HCT116 (cell line): ENCODE measurements at regions not wholly inside any gene's neighbourhood (a gene's known extent, or its start where the extent isn't known, plus 50 kb on each side); places are given as distances from the start of the nearest gene placed in this dataset.

Experiments
- ATAC-seq: fragments of 200-7000 bp; cut with Tn5 transposase; 2 replicates; pipeline ENCODE4 v1.9.1; 2020; ENCODE audit warnings: mild to moderate bottlenecking, moderate library complexity
- BruUV-seq: library from RNA; stranded (reverse); fragments of 400-500 nt; replicated peaks from 2 replicates; lab custom pipeline; 2021; lab: Mats Ljungman, UMichigan
- CTCF ChIA-PET: fragments of 300-600 bp; sonication (Branson Sonifier 250); formaldehyde crosslinking; loops from one replicate; lab custom pipeline; 2021; ENCODE audit warnings: antibody characterized with exemption; lab: Charles Lee
- POLR2A ChIA-PET: fragments of 300-600, 350-600 bp; sonication (Branson Sonifier 250); formaldehyde crosslinking; loops from one replicate; lab custom pipeline; 2021; ENCODE audit warnings: antibody characterized with exemption; lab: Charles Lee
- RAD21 ChIA-PET, 2 experiments: fragments of 300-600 bp; sonication (Branson Sonifier 250); formaldehyde crosslinking; loops; one replicate each; lab custom pipeline; 2023; ENCODE audit warnings: low total read pairs in 2 of 2; ENCODE audit not compliant: uncharacterized antibody in 2 of 2, unreplicated experiment in 2 of 2, low non-redundant PET in 1 of 2; lab: Charles Lee
- DNase-seq: peaks from one replicate; pipeline ENCODE4 v3.0.0-alpha.2; 2010; ENCODE audit warnings: low read depth, low spot score
- H2AFZ ChIP-seq: fragments of 200-600 bp; shearing (Covaris generic), sonication (generic); 2 replicates; pipeline ENCODE4 v1.6.1; 2017; ENCODE audit warnings: low read depth, mixed run types, mixed read lengths, antibody characterized with exemption, low read length; ENCODE audit not compliant: poor library complexity, severe bottlenecking
- H3K27ac ChIP-seq: 2 replicates; pipeline ENCODE4 v1.5.1; 2012; ENCODE audit warnings: low read depth, low read length
- H3K27me3 ChIP-seq: fragments of 200-600 bp; sonication (generic); 2 replicates; pipeline ENCODE4 v1.6.1; 2016; ENCODE audit warnings: mixed run types, low read length, mixed read lengths; ENCODE audit not compliant: insufficient read depth
- H3K36me3 ChIP-seq, 2 experiments: fragments of 200-500 bp in 1 of 2; fragments of 200-600 bp in 1 of 2; sonication (Bioruptor generic) in 1 of 2; sonication (generic) in 1 of 2; 2 replicates each; pipeline versions ENCODE4 v1.5.1 to v1.6.1; 2014 to 2016; ENCODE audit warnings: low read length in 2 of 2, inconsistent platforms in 1 of 2, mixed read lengths in 1 of 2, mixed run types in 1 of 2; ENCODE audit not compliant: insufficient read depth in 2 of 2, control insufficient read depth in 1 of 2
- H3K4me1 ChIP-seq, 2 experiments: fragments of 200-600 bp in 1 of 2; sonication (generic) in 1 of 2; 2 replicates each; pipeline versions ENCODE4 v1.5.1 to v1.6.1; 2012 to 2017; ENCODE audit warnings: low read length in 2 of 2, inconsistent platforms in 1 of 2, mild to moderate bottlenecking in 1 of 2, mixed read lengths in 1 of 2, mixed run types in 1 of 2, moderate library complexity in 1 of 2; ENCODE audit not compliant: insufficient read depth in 2 of 2, control insufficient read depth in 1 of 2
- H3K4me2 ChIP-seq: fragments of 200-600 bp; sonication (generic); 2 replicates; pipeline ENCODE4 v1.6.1; 2017; ENCODE audit warnings: mixed run types, low read length, mixed read lengths
- H3K4me3 ChIP-seq, 2 experiments: fragments of 200-600 bp in 1 of 2; sonication (generic) in 1 of 2; replicated peaks in 1 of 2; 2 replicates each; pipeline ENCODE4 v1.5.1; 2011 to 2016; ENCODE audit warnings: low read length in 2 of 2, control low read depth in 1 of 2, low read depth in 1 of 2, mild to moderate bottlenecking in 1 of 2, mixed read lengths in 1 of 2, mixed run types in 1 of 2
- H3K79me2 ChIP-seq: fragments of 200-600 bp; sonication (generic); 2 replicates; pipeline ENCODE4 v1.6.1; 2017; ENCODE audit warnings: mild to moderate bottlenecking, mixed run types, low read length, moderate library complexity, mixed read lengths; ENCODE audit not compliant: insufficient read depth
- H3K9ac ChIP-seq: fragments of 200-600 bp; sonication (generic); 2 replicates; pipeline ENCODE4 v1.6.1; 2016; ENCODE audit warnings: low read length, mixed read lengths
- H3K9me2 ChIP-seq: fragments of 200-600 bp; sonication (generic), shearing (Covaris generic); 2 replicates; pipeline ENCODE4 v1.6.1; 2017; ENCODE audit warnings: mixed run types, mild to moderate bottlenecking, moderate library complexity; ENCODE audit not compliant: insufficient read depth
- H3K9me3 ChIP-seq, 2 experiments: fragments of 200-500 bp in 1 of 2; fragments of 200-600 bp in 1 of 2; sonication (Bioruptor generic) in 1 of 2; sonication (generic) in 1 of 2; 2 replicates each; pipeline ENCODE4 v1.6.1; 2014 to 2017; ENCODE audit warnings: low read length in 2 of 2, mixed read lengths in 2 of 2, inconsistent platforms in 1 of 2, low read depth in 1 of 2, mild to moderate bottlenecking in 1 of 2, mixed run types in 1 of 2, moderate library complexity in 1 of 2; ENCODE audit not compliant: control insufficient read depth in 1 of 2, insufficient read depth in 1 of 2
- H4K20me1 ChIP-seq: fragments of 200-600 bp; sonication (generic), shearing (Covaris generic); 2 replicates; pipeline ENCODE4 v1.6.1; 2017; ENCODE audit warnings: mixed run types, mild to moderate bottlenecking, moderate library complexity; ENCODE audit not compliant: insufficient read depth
- ATF3 ChIP-seq: IDR thresholded peaks from 2 replicates; pipeline ENCODE4 v1.6.1; 2012
- EGR1 ChIP-seq: IDR thresholded peaks from 2 replicates; pipeline ENCODE4 v1.6.1; 2012; ENCODE audit warnings: low read depth
- EZH2phosphoT487 ChIP-seq: fragments of 200-600 bp; IDR thresholded peaks from 2 replicates; pipeline ENCODE4 v1.6.1; 2018; ENCODE audit warnings: antibody characterized with exemption, borderline replicate concordance
- FOSL1 ChIP-seq: IDR thresholded peaks from 2 replicates; pipeline ENCODE4 v1.6.1; 2012; ENCODE audit warnings: low read depth
- JUND ChIP-seq: IDR thresholded peaks from 2 replicates; pipeline ENCODE4 v1.6.1; 2012
- POLR2A ChIP-seq: IDR thresholded peaks from 2 replicates; pipeline ENCODE4 v1.7.0; 2011; ENCODE audit warnings: borderline replicate concordance; ENCODE audit not compliant: insufficient read depth, insufficient read length; ENCODE audit errors: extremely low read depth
- POLR2AphosphoS5 ChIP-seq: IDR thresholded peaks from 2 replicates; pipeline ENCODE4 v1.6.1; 2011; ENCODE audit warnings: mild to moderate bottlenecking, low read depth, low read length, moderate library complexity
- SIN3A ChIP-seq: IDR thresholded peaks from 2 replicates; pipeline ENCODE4 v1.6.1; 2012; ENCODE audit warnings: low read depth
- SP1 ChIP-seq: IDR thresholded peaks from 2 replicates; pipeline ENCODE4 v1.6.1; 2012; ENCODE audit warnings: low read depth
- SRF ChIP-seq: IDR thresholded peaks from 2 replicates; pipeline ENCODE4 v1.6.1; 2012; ENCODE audit warnings: low read depth
- TCF7L2 ChIP-seq: IDR thresholded peaks from 2 replicates; pipeline ENCODE4 v1.7.0; 2011; ENCODE audit warnings: borderline replicate concordance, inconsistent platforms; ENCODE audit not compliant: insufficient read depth, insufficient read length; ENCODE audit errors: extremely low read depth
- YY1 ChIP-seq: IDR thresholded peaks from 2 replicates; pipeline ENCODE4 v1.6.1; 2011; ENCODE audit warnings: low read length, low read depth, moderate library complexity, mild to moderate bottlenecking; ENCODE audit not compliant: insufficient replicate concordance; ENCODE audit errors: extremely low read depth
- ZFX ChIP-seq: fragments of 450-650 bp; IDR thresholded peaks from 2 replicates; pipeline ENCODE4 v1.6.1; 2017
- intact Hi-C: fragments of 100-400 bp; cut with micrococcal nuclease; formaldehyde crosslinking; loops from 2 replicates; pipeline ENCODE4 v1.10.0; 2022

GRCh38 chr12:90896821-90897220 lies 58.2 kb downstream of the CCER1 start:
- no TSS peak for BruUV-seq
- Histone ChIP-seq H3K4me3 (no peak overlapping the region), H3K79me2 (no peaks in the 10 kb centered on the region), H3K4me1 (peaks cover 0 to 11% of the 10 kb centered on the region in 2 experiments; a peak in 2 of 4 replicates), H3K27me3 (no peaks in the 10 kb centered on the region), H3K4me2 (peak overlapping the region; percentile 32; the same call in 1 of the 2 replicates), H4K20me1 (no peaks in the 10 kb centered on the region), H3K9me2 (0 out of 2 replicates have a peak, but pooled peaks cover 4% of the 10 kb centered on the region), H3K9me3 (no peaks in the 10 kb centered on the region), H3K27ac (no peak overlapping the region), H3K9ac (no peak overlapping the region), H3K36me3 (no peaks in the 10 kb centered on the region), H2AFZ (no peak overlapping the region)
- CTCF ChIA-PET: no interaction called here
- RAD21 ChIA-PET: no interaction called here
- ATAC-seq: no peak
- POLR2A ChIA-PET: no interaction called here
- intact Hi-C loops: no loop called here
- no peak for TF ChIP-seq SP1
- no peak for TF ChIP-seq POLR2A
- TF ChIP-seq ZFX: no peak
- TF ChIP-seq JUND: no peak
- no peak for TF ChIP-seq SRF
- no peak for TF ChIP-seq SIN3A
- no peak for TF ChIP-seq FOSL1
- TF ChIP-seq TCF7L2: no peak
- no peak for TF ChIP-seq YY1
- no peak for TF ChIP-seq EZH2phosphoT487
- no peak for TF ChIP-seq ATF3
- TF ChIP-seq, all 23 proteins: peak for 0
- DNase-seq: no peak

DNA sequence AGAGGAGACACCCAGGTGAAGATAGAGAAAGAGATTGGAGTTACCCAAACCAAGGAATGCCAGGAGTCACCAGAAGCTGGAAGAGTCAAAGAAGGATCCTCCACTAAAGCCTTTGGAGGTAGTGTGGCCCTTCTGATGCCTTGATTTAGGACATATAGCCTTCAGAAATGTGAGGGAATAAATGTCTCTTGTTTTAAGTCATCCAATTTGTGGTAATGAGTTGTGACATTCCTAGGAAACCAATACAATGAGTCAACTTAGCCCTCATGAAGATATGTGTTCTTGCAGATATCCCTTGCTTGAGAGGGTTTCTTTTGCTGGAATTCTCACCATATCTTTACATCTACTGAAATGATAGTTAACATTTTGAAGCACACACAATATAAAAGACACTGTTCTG lies 58.8 kb downstream of the CCER1 start:
- ChIA-PET POLR2A (no interaction called here), CTCF (no interaction called here)

More for the DNA sequence above, 58.8 kb downstream of the CCER1 start:
- no TSS peak for BruUV-seq
- no peaks in the 10 kb centered on the region for H3K9me3 ChIP-seq
- H3K27me3 ChIP-seq: no peaks in the 10 kb centered on the region
- RAD21 ChIA-PET: no interaction called here
- TF ChIP-seq POLR2AphosphoS5: no peak
- TF ChIP-seq SP1: no peak
- TF ChIP-seq EGR1: no peak
- DNase-seq (peak; percentile 18), ATAC-seq (peak; percentile 62)
- no peak overlapping the region for H3K27ac ChIP-seq
- peak overlapping the region; percentile 32; the same call in 1 of the 2 replicates for H3K4me2 ChIP-seq
- no peak overlapping the region for H3K4me3 ChIP-seq
- H3K9ac ChIP-seq: no peak overlapping the region
- H2AFZ ChIP-seq: peak overlapping the region; percentile 50
- H4K20me1 ChIP-seq: no peaks in the 10 kb centered on the region
- H3K36me3 ChIP-seq: no peaks in the 10 kb centered on the region
- H3K4me1 ChIP-seq: peaks cover 0 to 11% of the 10 kb centered on the region in 2 experiments; a peak in 2 of 4 replicates
- 0 out of 2 replicates have a peak, but pooled peaks cover 4% of the 10 kb centered on the region for H3K9me2 ChIP-seq
- intact Hi-C loops: no loop called here
- H3K79me2 ChIP-seq: no peaks in the 10 kb centered on the region
